Stomach (tissue), 4 donors: ENCODE measurements at regions not wholly inside any gene's neighbourhood (a gene's known extent, or its start where the extent isn't known, plus 50 kb on each side); places are given as distances from the start of the nearest gene placed in this dataset.

ENCODE experiments used
- EP300 ChIP-seq: sonication (generic); formaldehyde crosslinking; IDR thresholded peaks from one replicate; pipeline ENCODE4 v1.6.1; 2017; ENCODE audit warnings: antibody characterized with exemption
- POLR2A ChIP-seq, 4 donors: fragments of 450-650 bp; IDR thresholded peaks; one replicate each; pipeline ENCODE4 v1.6.1; 2016; ENCODE audit warnings: antibody characterized with exemption in 4 of 4, control low read depth in 2 of 4, mild to moderate bottlenecking in 1 of 4, moderate library complexity in 1 of 4
- POLR2AphosphoS5 ChIP-seq, 3 donors: sonication (generic); formaldehyde crosslinking; IDR thresholded peaks; one replicate each; pipeline ENCODE4 v1.6.1; 2016; ENCODE audit warnings: antibody characterized with exemption in 3 of 3
- TF ChIP-seq, protein P1 (sequence below), 7 experiments: fragments of 450-650 bp in 4 of 7; fragments of 200-600 bp in 3 of 7; sonication (generic) in 3 of 7; IDR thresholded peaks; one replicate each; pipeline ENCODE4 v1.5.1; 2016 to 2019; ENCODE audit warnings: antibody characterized with exemption in 7 of 7, control low read depth in 2 of 7, mild to moderate bottlenecking in 1 of 7

DNA sequence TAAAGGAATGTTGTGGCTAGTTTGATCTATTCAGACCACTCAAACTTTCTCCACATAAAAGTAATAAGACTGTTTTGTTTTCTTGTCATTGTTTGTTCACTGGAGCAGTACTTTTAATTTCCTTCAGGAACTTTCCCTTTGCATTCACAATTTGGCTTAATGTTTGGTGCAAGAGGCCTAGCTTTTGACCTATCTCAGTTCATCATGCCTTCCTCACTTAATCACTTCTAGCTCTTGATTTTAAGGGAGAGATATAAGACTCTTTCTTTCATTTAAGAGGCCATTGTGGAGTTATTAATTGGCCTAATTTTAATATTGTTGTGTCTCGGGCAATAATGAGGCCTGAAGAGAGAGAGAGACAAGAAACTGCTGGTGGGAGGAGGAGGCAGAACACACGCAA, 371.7 kb upstream of the DEPDC1 start:
- TF ChIP-seq, protein P1, sequence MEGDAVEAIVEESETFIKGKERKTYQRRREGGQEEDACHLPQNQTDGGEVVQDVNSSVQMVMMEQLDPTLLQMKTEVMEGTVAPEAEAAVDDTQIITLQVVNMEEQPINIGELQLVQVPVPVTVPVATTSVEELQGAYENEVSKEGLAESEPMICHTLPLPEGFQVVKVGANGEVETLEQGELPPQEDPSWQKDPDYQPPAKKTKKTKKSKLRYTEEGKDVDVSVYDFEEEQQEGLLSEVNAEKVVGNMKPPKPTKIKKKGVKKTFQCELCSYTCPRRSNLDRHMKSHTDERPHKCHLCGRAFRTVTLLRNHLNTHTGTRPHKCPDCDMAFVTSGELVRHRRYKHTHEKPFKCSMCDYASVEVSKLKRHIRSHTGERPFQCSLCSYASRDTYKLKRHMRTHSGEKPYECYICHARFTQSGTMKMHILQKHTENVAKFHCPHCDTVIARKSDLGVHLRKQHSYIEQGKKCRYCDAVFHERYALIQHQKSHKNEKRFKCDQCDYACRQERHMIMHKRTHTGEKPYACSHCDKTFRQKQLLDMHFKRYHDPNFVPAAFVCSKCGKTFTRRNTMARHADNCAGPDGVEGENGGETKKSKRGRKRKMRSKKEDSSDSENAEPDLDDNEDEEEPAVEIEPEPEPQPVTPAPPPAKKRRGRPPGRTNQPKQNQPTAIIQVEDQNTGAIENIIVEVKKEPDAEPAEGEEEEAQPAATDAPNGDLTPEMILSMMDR (IDR thresholded peaks at IDR 0.05), result no peak
- no peak for TF ChIP-seq POLR2A (IDR thresholded peaks at IDR 0.05)
- TF ChIP-seq EP300, result no peak
- TF ChIP-seq POLR2AphosphoS5 (IDR thresholded peaks at IDR 0.05), result no peak
